ENCODE measurements at regions not wholly inside any gene's neighbourhood (a gene's known extent, or its start where the extent isn't known, plus 50 kb on each side); places are given as distances from the start of the nearest gene placed in this dataset.

GRCh38 chr3:43913036-43913948 lies 222.6 kb downstream of the ABHD5 start:
- no peak for DNase-seq
- ChIA-PET CTCF (no interaction called here), POLR2A (no interaction called here)
- no peaks in the 10 kb centered on the region for H3K9me3 Mint-ChIP-seq (ENCODE audit: insufficient read depth)
- no peak overlapping the region for H3K27ac Mint-ChIP-seq
- H3K4me3 Mint-ChIP-seq: no peak overlapping the region
- ATAC-seq: no peak
- no peaks in the 10 kb centered on the region for H3K4me1 Mint-ChIP-seq (ENCODE audit: low read depth)
- H3K27me3 Mint-ChIP-seq (ENCODE audit: low read depth): peaks cover 8% of the 10 kb centered on the region
- no peaks in the 10 kb centered on the region for H3K36me3 Mint-ChIP-seq (ENCODE audit: low read depth)

GRCh38 chr3:43914269-43914668 lies 223.5 kb downstream of the ABHD5 start:
- Mint-ChIP-seq H3K27me3 (ENCODE audit: low read depth) (peaks cover 13% of the 10 kb centered on the region), H3K4me3 (no peak overlapping the region), H3K27ac (no peak overlapping the region), H3K36me3 (ENCODE audit: low read depth) (no peaks in the 10 kb centered on the region), H3K9me3 (ENCODE audit: insufficient read depth) (no peaks in the 10 kb centered on the region), H3K4me1 (ENCODE audit: low read depth) (no peaks in the 10 kb centered on the region)
- no peak for ATAC-seq
- no peak for DNase-seq
- CTCF ChIA-PET: no interaction called here
- POLR2A ChIA-PET: no interaction called here

- POLR2A ChIA-PET: no interaction called here
- Mint-ChIP-seq H3K4me3 (no peak overlapping the region), H3K36me3 (ENCODE audit: low read depth) (no peaks in the 10 kb centered on the region), H3K9me3 (ENCODE audit: insufficient read depth) (no peaks in the 10 kb centered on the region), H3K27ac (no peak overlapping the region), H3K4me1 (ENCODE audit: low read depth) (no peaks in the 10 kb centered on the region), H3K27me3 (ENCODE audit: low read depth) (peaks cover 19% of the 10 kb centered on the region)
- CTCF ChIA-PET: no interaction called here
- ATAC-seq (no peak), DNase-seq (no peak)
Measured at GRCh38 chr3:43915546-43915945, 224.8 kb downstream of the ABHD5 start.

- ATAC-seq: no peak
- no peaks in the 10 kb centered on the region for H3K9me3 Mint-ChIP-seq (ENCODE audit: insufficient read depth)
- ChIA-PET CTCF (no interaction called here), POLR2A (no interaction called here)
- no peak overlapping the region for H3K4me3 Mint-ChIP-seq
- H3K27ac Mint-ChIP-seq: no peak overlapping the region
- H3K4me1 Mint-ChIP-seq (ENCODE audit: low read depth): no peaks in the 10 kb centered on the region
- no peak for DNase-seq
- peaks cover 31% of the 10 kb centered on the region for H3K27me3 Mint-ChIP-seq (ENCODE audit: low read depth)
- no peaks in the 10 kb centered on the region for H3K36me3 Mint-ChIP-seq (ENCODE audit: low read depth)
Measured at GRCh38 chr3:43917361-43917760, 226.6 kb downstream of the ABHD5 start.

GRCh38 chr3:43919029-43919428 lies 228.3 kb downstream of the ABHD5 start:
- Mint-ChIP-seq H3K9me3 (ENCODE audit: insufficient read depth) (no peaks in the 10 kb centered on the region), H3K4me3 (no peak overlapping the region), H3K36me3 (ENCODE audit: low read depth) (no peaks in the 10 kb centered on the region), H3K27ac (no peak overlapping the region), H3K4me1 (ENCODE audit: low read depth) (no peaks in the 10 kb centered on the region), H3K27me3 (ENCODE audit: low read depth) (peaks cover 39% of the 10 kb centered on the region)
- DNase-seq: no peak
- CTCF ChIA-PET: no interaction called here
- ATAC-seq: no peak
- POLR2A ChIA-PET: no interaction called here

GRCh38 chr3:43921056-43921648 lies 230.4 kb downstream of the ABHD5 start:
- Mint-ChIP-seq H3K27ac (no peak overlapping the region), H3K9me3 (ENCODE audit: insufficient read depth) (no peaks in the 10 kb centered on the region), H3K27me3 (ENCODE audit: low read depth) (peaks cover 49% of the 10 kb centered on the region), H3K4me1 (ENCODE audit: low read depth) (no peaks in the 10 kb centered on the region), H3K4me3 (no peak overlapping the region), H3K36me3 (ENCODE audit: low read depth) (no peaks in the 10 kb centered on the region)
- DNase-seq (no peak), ATAC-seq (no peak)
- CTCF ChIA-PET: no interaction called here
- POLR2A ChIA-PET: no interaction called here

- Mint-ChIP-seq H3K27ac (no peak overlapping the region), H3K27me3 (ENCODE audit: low read depth) (peaks cover 54% of the 10 kb centered on the region), H3K4me3 (no peak overlapping the region), H3K9me3 (ENCODE audit: insufficient read depth) (no peaks in the 10 kb centered on the region), H3K4me1 (ENCODE audit: low read depth) (no peaks in the 10 kb centered on the region), H3K36me3 (ENCODE audit: low read depth) (no peaks in the 10 kb centered on the region)
- DNase-seq: no peak
- POLR2A ChIA-PET: no interaction called here
- CTCF ChIA-PET: no interaction called here
- no peak for ATAC-seq
Measured at GRCh38 chr3:43922374-43922773, 231.6 kb downstream of the ABHD5 start.

GRCh38 chr3:43923104-43923882 lies 232.6 kb downstream of the ABHD5 start:
- H3K9me3 Mint-ChIP-seq (ENCODE audit: insufficient read depth): no peaks in the 10 kb centered on the region
- no peaks in the 10 kb centered on the region for H3K4me1 Mint-ChIP-seq (ENCODE audit: low read depth)
- ChIA-PET POLR2A (no interaction called here), CTCF (no interaction called here)
- H3K36me3 Mint-ChIP-seq (ENCODE audit: low read depth): no peaks in the 10 kb centered on the region
- H3K27ac Mint-ChIP-seq: no peak overlapping the region
- ATAC-seq (no peak), DNase-seq (no peak)
- H3K27me3 Mint-ChIP-seq (ENCODE audit: low read depth): peaks cover 57% of the 10 kb centered on the region
- no peak overlapping the region for H3K4me3 Mint-ChIP-seq

GRCh38 chr3:43926055-43926454 lies 235.3 kb downstream of the ABHD5 start:
- Mint-ChIP-seq H3K27me3 (ENCODE audit: low read depth) (peaks cover 47% of the 10 kb centered on the region), H3K4me3 (no peak overlapping the region), H3K36me3 (ENCODE audit: low read depth) (no peaks in the 10 kb centered on the region), H3K27ac (no peak overlapping the region), H3K9me3 (ENCODE audit: insufficient read depth) (no peaks in the 10 kb centered on the region), H3K4me1 (ENCODE audit: low read depth) (no peaks in the 10 kb centered on the region)
- ATAC-seq: no peak
- no peak for DNase-seq
- ChIA-PET POLR2A (no interaction called here), CTCF (interaction anchor here (0.5 kb wide), 1 partner anchor 76 kb away, joined by 4 read pairs; no protein-coding TSS in a partner anchor)

- DNase-seq (no peak), ATAC-seq (no peak)
- H3K9me3 Mint-ChIP-seq (ENCODE audit: insufficient read depth): peaks cover 10% of the 10 kb centered on the region
- H3K4me3 Mint-ChIP-seq: no peak overlapping the region
- no peak overlapping the region for H3K27ac Mint-ChIP-seq
- CTCF ChIA-PET: no interaction called here
- H3K4me1 Mint-ChIP-seq (ENCODE audit: low read depth): no peaks in the 10 kb centered on the region
- POLR2A ChIA-PET: no interaction called here
- peaks cover 30% of the 10 kb centered on the region for H3K27me3 Mint-ChIP-seq (ENCODE audit: low read depth)
- no peaks in the 10 kb centered on the region for H3K36me3 Mint-ChIP-seq (ENCODE audit: low read depth)
Measured at GRCh38 chr3:43932921-43933320, 242.2 kb downstream of the ABHD5 start.

GRCh38 chr3:43948013-43948412 lies 257.3 kb downstream of the ABHD5 start:
- DNase-seq (no peak), ATAC-seq (no peak)
- H3K27ac Mint-ChIP-seq: no peak overlapping the region
- H3K4me3 Mint-ChIP-seq: no peak overlapping the region
- no peaks in the 10 kb centered on the region for H3K9me3 Mint-ChIP-seq (ENCODE audit: insufficient read depth)
- peaks cover 22% of the 10 kb centered on the region for H3K4me1 Mint-ChIP-seq (ENCODE audit: low read depth)
- ChIA-PET CTCF (no interaction called here), POLR2A (no interaction called here)
- peaks cover 10% of the 10 kb centered on the region for H3K27me3 Mint-ChIP-seq (ENCODE audit: low read depth)
- H3K36me3 Mint-ChIP-seq (ENCODE audit: low read depth): no peaks in the 10 kb centered on the region

- CTCF ChIA-PET: no interaction called here
- peaks cover 12% of the 10 kb centered on the region for H3K27me3 Mint-ChIP-seq (ENCODE audit: low read depth)
- H3K9me3 Mint-ChIP-seq (ENCODE audit: insufficient read depth): no peaks in the 10 kb centered on the region
- H3K36me3 Mint-ChIP-seq (ENCODE audit: low read depth): no peaks in the 10 kb centered on the region
- no peak overlapping the region for H3K4me3 Mint-ChIP-seq
- DNase-seq (no peak), ATAC-seq (no peak)
- H3K4me1 Mint-ChIP-seq (ENCODE audit: low read depth): peaks cover 22% of the 10 kb centered on the region
- POLR2A ChIA-PET: no interaction called here
- H3K27ac Mint-ChIP-seq: no peak overlapping the region
Measured at GRCh38 chr3:43949594-43949993, 258.9 kb downstream of the ABHD5 start.
